Nephron (organoid): ENCODE measurements at regions not wholly inside any gene's neighbourhood (a gene's known extent, or its start where the extent isn't known, plus 50 kb on each side); places are given as distances from the start of the nearest gene placed in this dataset.

ENCODE experiments used
- H3K27ac Mint-ChIP-seq, 3 experiments: 2 replicates each; pipeline ENCODE4 v1.8.0; 2020; ENCODE audit warnings: mixed read lengths in 3 of 3, mild to moderate bottlenecking in 2 of 3, moderate library complexity in 1 of 3
- H3K27me3 Mint-ChIP-seq: 2 replicates; pipeline ENCODE4 v1.8.0; 2021; ENCODE audit warnings: low read depth, mild to moderate bottlenecking, moderate library complexity, mixed read lengths
- H3K36me3 Mint-ChIP-seq: 2 replicates; pipeline ENCODE4 v1.8.0; 2020; ENCODE audit warnings: low read depth, mixed read lengths
- H3K4me1 Mint-ChIP-seq: 2 replicates; pipeline ENCODE4 v1.8.0; 2020; ENCODE audit warnings: mixed read lengths
- H3K4me3 Mint-ChIP-seq, 3 experiments: 2 replicates each; pipeline ENCODE4 v1.8.0; 2020; ENCODE audit warnings: mild to moderate bottlenecking in 3 of 3, mixed read lengths in 3 of 3, moderate library complexity in 2 of 3
- H3K9me3 Mint-ChIP-seq: 2 replicates; pipeline ENCODE4 v1.8.0; 2020; ENCODE audit warnings: mixed read lengths
- TF ChIP-seq, protein P1 (sequence below), 3 experiments: fragments of 200-600 bp; sonication (generic); IDR thresholded peaks; one replicate each; pipeline ENCODE4 v1.5.0; 2021; ENCODE audit warnings: antibody characterized with exemption in 3 of 3; ENCODE audit not compliant: unreplicated experiment in 3 of 3

DNA sequence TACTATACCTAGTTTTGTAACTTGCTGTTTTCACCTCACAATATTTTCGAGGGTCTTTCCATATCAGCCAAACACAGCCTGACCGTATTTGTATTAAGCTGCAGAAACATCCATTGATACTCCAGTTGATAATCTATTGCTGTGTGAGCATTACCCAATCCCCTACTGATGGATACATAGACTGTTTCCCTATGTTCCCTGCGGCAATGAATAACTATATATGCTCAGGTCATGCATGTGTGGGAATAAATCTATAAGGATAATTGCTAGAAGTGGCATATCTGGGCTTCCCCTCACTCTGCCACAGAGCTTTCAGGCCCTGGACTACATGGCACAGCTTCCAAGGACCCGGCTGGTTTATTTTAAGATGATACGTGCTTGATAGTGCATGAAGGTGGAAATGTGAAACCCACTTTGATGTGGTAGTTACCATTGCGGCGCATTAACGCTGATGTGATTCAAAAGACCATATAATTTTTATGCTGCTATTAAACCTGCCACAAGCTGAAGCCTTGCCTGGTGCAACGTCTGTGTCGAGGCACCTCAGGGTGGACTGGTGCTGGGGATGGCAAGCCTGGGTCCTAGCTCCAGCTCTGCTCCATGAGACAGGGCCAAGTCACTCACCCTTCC, 81.4 kb upstream of the KCNK12 start:
- Mint-ChIP-seq H3K27me3 (peaks cover 11% of the 10 kb centered on the region), H3K36me3 (no peaks in the 10 kb centered on the region), H3K4me1 (peaks cover 25% of the 10 kb centered on the region), H3K9me3 (no peaks in the 10 kb centered on the region), H3K27ac (peak overlapping the region in 1 of 3 experiments; percentile 32), H3K4me3 (no peak overlapping the region)
- TF ChIP-seq, protein P1, sequence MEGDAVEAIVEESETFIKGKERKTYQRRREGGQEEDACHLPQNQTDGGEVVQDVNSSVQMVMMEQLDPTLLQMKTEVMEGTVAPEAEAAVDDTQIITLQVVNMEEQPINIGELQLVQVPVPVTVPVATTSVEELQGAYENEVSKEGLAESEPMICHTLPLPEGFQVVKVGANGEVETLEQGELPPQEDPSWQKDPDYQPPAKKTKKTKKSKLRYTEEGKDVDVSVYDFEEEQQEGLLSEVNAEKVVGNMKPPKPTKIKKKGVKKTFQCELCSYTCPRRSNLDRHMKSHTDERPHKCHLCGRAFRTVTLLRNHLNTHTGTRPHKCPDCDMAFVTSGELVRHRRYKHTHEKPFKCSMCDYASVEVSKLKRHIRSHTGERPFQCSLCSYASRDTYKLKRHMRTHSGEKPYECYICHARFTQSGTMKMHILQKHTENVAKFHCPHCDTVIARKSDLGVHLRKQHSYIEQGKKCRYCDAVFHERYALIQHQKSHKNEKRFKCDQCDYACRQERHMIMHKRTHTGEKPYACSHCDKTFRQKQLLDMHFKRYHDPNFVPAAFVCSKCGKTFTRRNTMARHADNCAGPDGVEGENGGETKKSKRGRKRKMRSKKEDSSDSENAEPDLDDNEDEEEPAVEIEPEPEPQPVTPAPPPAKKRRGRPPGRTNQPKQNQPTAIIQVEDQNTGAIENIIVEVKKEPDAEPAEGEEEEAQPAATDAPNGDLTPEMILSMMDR (IDR thresholded peaks at IDR 0.05; ENCODE audit: unreplicated experiment in 3 of 3) = no peak

DNA sequence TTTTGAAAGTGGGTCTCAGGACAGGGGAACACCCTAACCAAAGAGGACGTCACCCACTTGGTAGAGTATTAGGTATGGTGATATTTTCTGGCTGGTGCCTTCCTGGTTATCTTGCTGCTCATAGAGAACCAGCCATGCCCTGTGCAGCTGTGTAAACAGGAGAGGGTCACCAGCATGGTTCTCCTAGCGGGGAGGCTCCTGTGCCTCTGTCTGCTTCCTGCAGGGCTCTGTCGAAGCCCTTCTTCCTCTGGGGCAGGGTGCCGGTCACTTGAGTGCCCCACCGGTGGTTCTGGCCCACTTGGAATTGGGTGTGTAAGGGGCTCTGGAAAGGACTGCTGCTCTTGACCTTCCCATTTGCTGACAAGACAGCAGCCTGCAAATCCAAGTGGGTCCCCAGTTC, 80.5 kb upstream of the KCNK12 start:
- Mint-ChIP-seq H3K4me3 (no peak overlapping the region), H3K36me3 (no peaks in the 10 kb centered on the region), H3K27me3 (peaks cover 3% of the 10 kb centered on the region), H3K27ac (no peak overlapping the region), H3K4me1 (peaks cover 25% of the 10 kb centered on the region), H3K9me3 (no peaks in the 10 kb centered on the region)
- TF ChIP-seq, protein P1 (IDR thresholded peaks at IDR 0.05; ENCODE audit: unreplicated experiment in 3 of 3) = no peak

DNA sequence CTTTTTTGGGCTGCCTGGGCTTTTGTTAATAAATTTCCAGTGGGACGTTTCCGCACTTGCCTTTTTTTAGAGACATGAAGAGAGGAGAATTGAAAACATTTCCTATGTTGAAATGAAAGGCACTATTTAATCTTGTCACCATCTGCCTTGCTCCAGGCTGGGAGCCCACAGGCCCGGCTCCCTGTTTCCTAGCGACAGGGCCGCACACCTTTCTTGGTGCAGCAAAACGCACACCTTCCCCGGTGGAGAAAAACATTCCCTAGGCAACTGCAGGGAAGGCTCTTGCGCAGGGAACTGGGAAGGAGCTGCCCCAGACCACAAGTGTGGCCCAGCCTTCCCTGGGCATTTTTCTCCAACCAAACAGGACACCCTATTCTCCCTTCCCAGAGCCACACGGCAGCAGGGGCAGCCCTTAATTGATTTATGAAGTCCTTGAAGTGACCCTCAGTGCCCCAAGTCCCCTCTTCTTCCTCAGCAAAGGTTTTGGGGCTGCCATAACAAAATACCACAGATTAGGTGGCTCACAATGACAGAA, 79.3 kb upstream of the KCNK12 start:
- TF ChIP-seq, protein P1 (IDR thresholded peaks at IDR 0.05; ENCODE audit: unreplicated experiment in 3 of 3) = no peak
- Mint-ChIP-seq H3K27ac (no peak overlapping the region), H3K36me3 (no peaks in the 10 kb centered on the region), H3K27me3 (peaks cover 3% of the 10 kb centered on the region), H3K4me3 (no peak overlapping the region), H3K4me1 (peaks cover 23% of the 10 kb centered on the region), H3K9me3 (no peaks in the 10 kb centered on the region)

DNA sequence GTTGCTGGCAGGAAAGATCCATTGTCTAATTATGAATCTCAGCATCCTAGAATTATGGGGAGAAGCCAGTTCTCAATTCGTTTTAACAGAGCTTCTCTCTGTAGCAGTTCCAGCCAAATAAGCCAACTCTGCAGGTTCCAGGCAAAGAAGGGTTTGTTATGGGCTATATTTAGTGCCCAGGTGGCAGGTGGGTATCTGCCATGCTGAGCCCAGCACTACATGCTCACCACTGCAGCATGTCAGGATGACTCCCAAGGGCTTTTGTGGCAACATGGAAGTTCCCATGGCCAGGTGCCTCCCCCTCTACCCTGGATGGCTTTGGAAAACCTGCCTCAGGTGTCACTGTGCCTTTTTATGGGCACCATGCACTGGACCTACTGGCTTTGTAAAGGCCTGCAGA, 74.5 kb upstream of the KCNK12 start:
- Mint-ChIP-seq H3K4me3 (no peak overlapping the region), H3K4me1 (no peaks in the 10 kb centered on the region), H3K27ac (no peak overlapping the region), H3K36me3 (no peaks in the 10 kb centered on the region), H3K27me3 (peaks cover 2% of the 10 kb centered on the region), H3K9me3 (no peaks in the 10 kb centered on the region)
- TF ChIP-seq, protein P1 (IDR thresholded peaks at IDR 0.05; ENCODE audit: unreplicated experiment in 3 of 3) = no peak

DNA sequence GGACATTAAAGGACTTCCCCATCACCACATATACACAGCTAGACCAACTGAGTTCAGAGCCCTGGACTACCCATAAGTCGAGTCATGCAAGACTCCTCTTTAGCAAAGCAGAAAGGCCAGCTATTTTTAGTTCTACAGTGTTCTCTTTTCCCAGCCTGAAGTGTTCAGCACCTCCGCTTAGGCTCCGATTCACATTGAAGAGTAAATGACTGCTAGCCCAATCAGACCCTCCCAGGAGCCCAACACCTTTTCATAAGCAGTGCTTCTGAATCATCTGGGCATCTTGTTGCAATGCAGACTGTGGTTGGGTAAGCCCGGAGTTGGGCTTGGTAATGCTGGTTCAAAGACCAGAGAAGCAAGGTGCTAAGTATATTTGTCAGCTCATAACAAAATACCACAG, 73.6 kb upstream of the KCNK12 start:
- Mint-ChIP-seq H3K4me3 (no peak overlapping the region), H3K27me3 (no peaks in the 10 kb centered on the region)
- TF ChIP-seq, protein P1 (IDR thresholded peaks at IDR 0.05; ENCODE audit: unreplicated experiment in 3 of 3) = no peak

DNA sequence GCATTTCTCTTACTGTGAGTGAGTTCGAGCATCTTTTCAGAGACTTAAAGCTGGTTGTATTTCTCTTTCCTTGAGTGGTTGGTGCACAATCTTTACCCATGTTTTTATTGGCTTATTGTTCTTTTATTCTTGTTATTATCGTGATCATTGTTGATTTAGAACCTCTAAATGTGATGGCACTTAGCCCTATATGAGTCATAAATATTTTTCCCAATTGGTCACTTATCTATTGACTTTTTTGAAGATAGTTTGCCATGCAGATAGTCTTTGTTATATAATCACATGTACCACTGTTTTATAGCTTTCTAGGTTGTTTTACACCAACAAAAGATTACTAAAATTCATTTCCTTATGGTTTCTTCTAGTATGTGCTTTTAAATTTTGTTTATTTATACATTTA, 70.6 kb upstream of the KCNK12 start:
- Mint-ChIP-seq H3K27ac (no peak overlapping the region), H3K4me3 (no peak overlapping the region), H3K27me3 (peaks cover 5% of the 10 kb centered on the region), H3K9me3 (no peaks in the 10 kb centered on the region), H3K36me3 (no peaks in the 10 kb centered on the region), H3K4me1 (peaks cover 12% of the 10 kb centered on the region)
- TF ChIP-seq, protein P1 (IDR thresholded peaks at IDR 0.05; ENCODE audit: unreplicated experiment in 3 of 3) = no peak

More for the DNA sequence above, 73.6 kb upstream of the KCNK12 start:
- Mint-ChIP-seq H3K9me3 (no peaks in the 10 kb centered on the region), H3K27ac (no peak overlapping the region), H3K36me3 (no peaks in the 10 kb centered on the region), H3K4me1 (no peaks in the 10 kb centered on the region)
